ENCODE measurements at regions not wholly inside any gene's neighbourhood (a gene's known extent, or its start where the extent isn't known, plus 50 kb on each side); places are given as distances from the start of the nearest gene placed in this dataset.

DNA sequence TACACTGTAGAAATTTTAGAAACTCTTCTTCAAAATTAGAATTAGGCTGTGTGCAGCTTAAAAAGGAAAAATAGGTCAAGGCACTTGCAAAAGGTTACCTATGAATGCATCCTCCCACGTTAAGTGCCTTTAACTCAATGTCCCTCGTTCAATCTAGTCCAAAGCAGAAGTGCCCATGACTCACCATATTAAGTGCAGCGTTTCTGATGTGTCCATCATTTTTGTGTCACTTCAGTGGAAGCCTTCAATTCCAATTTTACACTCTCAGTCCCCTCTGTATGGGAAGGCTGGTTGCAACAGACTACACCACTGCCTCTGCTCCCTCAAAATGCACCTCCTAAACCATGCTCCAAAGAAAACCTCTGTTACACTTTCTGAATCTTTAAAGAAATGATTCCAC is 53.4 kb downstream of the FOXB1 start:
- FAIRE-seq (no peak), DNase-seq (ENCODE audit: insufficient read length, low spot score) (no peak)

DNA sequence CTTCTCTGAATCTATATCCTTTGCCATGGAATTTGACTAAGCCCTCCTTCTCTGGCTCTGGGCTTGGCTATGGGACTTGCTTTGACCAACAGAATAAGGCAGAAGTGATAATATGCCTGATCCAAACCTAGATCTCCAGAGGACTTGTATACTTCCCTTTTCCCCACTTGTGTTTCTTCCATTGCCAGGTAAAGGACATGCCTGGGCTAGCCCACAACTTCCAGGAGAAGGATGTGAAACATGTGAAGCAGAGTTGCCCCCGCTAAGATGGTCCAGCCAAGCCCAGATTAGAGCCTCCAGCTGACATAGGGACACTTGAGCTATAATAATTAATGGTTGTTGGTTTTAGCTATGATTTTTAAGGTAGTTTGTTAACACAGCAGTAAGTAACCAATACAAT is 55.1 kb downstream of the FOXB1 start:
- DNase-seq (ENCODE audit: insufficient read length, low spot score), result no peak
- FAIRE-seq, result no peak

DNA sequence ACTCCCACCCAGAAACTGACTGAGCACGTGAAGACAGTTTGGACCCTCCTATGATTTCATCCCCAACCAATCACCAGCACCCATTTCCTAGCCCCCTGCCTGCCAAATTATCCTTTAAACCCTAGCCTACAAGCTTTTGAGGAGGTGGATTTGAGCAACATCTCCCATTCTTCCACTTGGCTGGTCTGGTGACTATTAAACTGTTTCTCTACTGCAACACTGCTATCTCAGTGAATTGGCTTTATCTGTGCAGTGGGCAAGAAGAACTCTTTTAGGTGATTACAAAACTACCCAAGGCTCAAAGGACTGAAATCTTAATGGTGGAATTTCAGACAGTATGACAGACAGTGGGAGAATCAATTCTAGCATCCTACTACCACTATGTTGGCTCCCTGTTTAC is 57.6 kb downstream of the FOXB1 start:
- FAIRE-seq (no peak), DNase-seq (ENCODE audit: insufficient read length, low spot score) (no peak)

DNA sequence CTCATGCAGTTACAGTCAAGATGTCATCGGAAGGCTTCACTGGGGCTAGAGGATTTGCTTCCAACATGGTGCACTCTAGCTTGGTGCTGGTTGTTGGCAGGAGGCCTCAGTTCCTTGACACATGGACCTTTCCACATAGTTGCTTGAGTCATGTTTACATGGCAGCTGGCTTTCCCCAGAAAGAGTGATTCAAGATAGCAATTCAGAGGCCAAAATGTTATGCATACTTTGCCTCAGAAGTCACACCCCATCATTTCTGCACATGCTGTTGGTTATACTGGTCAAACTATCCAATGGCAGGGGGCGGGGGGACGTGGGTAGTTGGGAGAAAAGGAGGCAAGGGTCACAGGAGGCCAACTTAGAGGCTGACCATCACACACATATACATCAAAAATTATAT is 58.7 kb downstream of the FOXB1 start:
- no peak for DNase-seq (ENCODE audit: insufficient read length, low spot score)
- FAIRE-seq, result no peak

DNA sequence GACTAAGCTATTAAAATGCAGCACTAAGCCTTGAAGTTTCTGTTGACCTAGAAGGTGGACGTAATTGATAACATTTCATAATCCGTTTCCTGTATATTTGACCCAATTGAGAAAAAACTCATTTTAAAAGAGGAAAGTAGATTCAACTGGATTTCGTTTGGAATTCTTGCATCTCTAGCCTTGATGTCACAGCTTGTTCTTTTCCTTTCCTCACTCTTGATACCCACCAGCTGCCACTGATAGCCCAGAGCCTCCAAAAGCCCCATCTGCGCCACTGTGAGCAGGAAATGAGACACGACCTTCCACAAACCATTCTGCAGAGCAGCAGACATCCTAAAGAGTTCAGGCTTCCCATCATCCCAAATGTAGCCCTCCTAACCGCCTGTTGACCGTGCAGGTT is 61.8 kb downstream of the FOXB1 start:
- DNase-seq (ENCODE audit: insufficient read length, low spot score), result no peak
- FAIRE-seq, result no peak

DNA sequence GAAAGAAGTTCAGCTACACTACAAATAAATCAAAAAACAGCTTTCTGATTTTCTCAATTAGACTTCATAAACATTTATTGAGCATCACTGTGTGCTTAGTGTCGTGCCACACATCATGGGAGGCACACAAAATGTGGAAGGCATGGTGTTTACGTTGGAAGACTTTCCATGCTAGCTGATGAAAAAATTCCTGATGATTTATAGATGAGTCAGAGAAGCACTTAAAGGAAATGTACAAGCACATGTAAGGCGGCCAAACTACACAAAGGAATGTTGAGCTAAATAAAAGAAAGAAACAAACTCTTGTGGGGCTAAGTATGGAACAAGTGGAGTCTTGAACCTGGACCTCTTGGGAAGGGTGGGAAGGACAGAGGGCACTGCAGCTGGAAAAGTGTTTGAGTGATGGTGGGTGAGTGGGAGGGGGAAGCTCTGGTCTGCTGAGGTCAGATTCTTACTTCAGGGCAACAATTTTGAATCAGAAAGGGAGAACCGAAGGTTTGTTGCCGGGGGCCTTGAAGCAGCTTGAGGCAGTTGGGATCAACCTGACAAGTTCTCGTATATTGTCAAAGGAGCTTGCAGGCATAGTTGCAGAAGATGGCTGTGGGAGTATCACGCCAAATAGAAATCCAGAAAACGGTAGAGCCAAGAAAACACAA is 66.9 kb downstream of the FOXB1 start:
- no peak for FAIRE-seq
- DNase-seq (ENCODE audit: insufficient read length, low spot score), result no peak

DNA sequence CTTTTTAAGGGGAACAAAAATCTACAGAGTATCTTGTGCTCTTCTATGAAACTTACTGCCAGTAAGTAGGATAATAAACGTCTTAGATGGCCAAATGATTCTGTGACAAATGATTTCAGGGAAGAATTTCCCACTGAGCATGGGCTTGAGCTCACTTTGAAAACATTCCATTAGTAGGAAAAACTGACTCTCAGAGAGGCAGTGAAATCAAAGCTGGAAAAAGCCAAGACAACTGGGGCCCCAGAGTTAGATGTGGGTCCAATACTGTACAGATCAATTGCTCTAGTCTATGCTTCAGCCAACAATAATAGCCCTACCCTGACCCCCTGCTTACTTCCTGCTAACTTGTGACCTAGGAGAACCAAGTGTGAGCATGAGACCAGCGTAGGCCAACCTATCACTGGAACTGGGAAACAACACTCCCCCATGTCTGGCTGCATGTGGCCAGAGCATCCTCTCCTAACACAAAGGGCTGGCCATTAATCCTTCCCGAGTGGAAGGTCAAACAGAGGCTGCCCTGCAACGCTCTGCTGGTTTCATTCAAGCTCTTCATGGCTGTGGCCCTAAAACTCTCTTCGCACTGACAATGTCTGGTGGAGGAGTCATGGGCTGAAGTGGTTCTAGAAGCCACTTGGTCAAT is 68.8 kb downstream of the FOXB1 start:
- FAIRE-seq, result no peak
- no peak for DNase-seq (ENCODE audit: insufficient read length, low spot score)

DNA sequence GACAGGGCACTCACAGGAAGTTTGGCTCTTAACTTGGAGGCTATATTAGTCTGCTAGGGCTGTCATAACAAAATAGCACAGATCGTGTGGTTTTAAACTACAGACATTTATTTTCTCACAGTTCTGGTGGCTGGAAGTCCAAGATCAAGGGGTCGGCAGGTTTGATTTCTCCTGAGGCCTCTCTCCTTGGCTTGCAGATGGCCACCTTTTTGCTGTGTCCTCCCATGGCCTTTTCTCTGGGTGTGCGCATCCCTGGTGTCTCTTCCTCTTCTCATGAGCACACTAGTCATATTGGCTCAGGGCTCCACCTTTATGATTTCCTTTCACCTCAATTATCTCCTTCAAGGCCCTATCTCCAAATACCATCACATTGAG is 69.3 kb downstream of the FOXB1 start:
- FAIRE-seq (no peak), DNase-seq (ENCODE audit: insufficient read length, low spot score) (no peak)

DNA sequence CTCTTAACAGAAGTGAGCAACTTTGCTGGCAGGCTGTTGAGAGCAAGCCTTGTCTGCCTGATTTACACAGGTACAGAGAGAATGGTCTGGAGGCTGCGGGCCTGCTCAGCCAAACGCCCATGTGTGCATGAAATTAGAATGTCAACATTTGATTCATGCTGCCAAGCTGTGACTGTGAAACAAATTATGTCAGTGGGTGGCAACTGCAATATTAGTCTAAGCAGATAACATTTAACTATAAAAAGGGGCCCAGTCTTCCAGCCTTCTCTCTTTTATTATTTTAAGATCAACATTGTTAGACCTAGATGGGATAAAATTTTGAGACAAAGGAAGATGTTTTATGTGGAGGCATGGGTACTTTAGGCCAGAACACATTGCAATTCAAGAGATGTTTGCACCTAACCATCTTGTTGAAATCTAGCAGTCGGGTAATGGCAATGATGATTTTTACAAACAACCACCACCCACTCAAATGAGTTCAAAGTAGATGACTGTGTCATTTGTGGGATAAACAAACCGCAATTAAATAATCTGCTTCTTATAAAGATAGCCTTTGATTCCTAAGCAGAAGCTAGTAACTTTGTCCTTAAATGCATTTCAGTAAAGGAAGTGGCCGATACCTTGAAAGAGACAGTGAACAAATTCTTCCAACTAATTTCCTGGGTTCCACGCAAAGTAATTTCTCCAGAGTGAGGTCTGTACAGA is 70.2 kb downstream of the FOXB1 start:
- DNase-seq (ENCODE audit: insufficient read length, low spot score) (no peak), FAIRE-seq (no peak)

DNA sequence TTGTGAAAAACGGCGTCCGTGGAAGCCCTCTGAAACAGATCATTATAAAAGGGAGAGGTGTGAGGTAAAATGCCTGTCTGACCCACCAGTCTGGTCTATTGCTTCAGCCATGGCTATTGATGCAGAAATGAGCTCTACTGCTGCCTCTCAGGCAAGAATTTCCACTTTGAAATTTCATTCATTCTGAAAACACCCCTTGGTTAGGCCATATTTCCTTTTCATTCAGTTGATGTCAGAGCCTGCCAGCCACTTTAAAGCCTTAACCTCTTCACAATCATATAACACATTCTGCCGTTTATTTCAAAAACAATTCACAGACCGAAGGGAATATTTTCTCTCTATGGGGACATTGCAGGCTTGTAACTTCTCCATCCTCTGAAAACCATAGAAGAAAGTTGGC is 71.9 kb downstream of the FOXB1 start:
- no peak for DNase-seq (ENCODE audit: insufficient read length, low spot score)
- no peak for FAIRE-seq

DNA sequence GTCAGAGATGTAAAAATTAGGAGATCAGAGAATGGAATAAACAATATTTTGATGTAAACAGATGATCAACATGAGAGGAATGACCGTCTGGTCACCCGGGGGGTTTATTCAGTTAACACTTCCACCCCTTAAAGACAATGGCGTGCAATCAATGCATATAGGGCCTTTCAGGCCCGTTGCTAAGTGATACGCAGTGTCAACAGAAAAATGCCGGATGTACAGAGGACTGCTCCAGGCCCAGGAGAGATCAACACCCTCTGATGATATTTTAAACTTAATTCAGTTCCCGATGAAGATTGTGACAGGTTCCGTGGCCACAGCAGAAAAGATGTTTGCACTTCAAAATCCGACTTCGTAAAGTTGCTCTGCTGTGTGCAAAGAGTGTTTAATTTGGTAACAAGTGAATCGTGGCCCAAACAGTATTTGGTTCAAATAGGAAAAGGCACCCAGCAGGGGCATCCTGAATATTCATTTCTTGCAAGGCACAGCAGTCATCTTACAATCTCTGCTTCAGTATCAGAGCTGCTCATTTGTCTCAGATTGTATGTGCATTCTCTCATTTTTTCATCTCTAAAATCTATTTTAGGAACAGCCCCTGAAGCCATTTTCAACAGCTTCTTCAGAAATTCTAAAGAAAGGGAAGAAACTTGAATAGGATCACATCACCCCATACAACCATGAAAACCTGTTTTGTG is 72.6 kb downstream of the FOXB1 start:
- no peak for DNase-seq (ENCODE audit: insufficient read length, low spot score)
- no peak for FAIRE-seq

DNA sequence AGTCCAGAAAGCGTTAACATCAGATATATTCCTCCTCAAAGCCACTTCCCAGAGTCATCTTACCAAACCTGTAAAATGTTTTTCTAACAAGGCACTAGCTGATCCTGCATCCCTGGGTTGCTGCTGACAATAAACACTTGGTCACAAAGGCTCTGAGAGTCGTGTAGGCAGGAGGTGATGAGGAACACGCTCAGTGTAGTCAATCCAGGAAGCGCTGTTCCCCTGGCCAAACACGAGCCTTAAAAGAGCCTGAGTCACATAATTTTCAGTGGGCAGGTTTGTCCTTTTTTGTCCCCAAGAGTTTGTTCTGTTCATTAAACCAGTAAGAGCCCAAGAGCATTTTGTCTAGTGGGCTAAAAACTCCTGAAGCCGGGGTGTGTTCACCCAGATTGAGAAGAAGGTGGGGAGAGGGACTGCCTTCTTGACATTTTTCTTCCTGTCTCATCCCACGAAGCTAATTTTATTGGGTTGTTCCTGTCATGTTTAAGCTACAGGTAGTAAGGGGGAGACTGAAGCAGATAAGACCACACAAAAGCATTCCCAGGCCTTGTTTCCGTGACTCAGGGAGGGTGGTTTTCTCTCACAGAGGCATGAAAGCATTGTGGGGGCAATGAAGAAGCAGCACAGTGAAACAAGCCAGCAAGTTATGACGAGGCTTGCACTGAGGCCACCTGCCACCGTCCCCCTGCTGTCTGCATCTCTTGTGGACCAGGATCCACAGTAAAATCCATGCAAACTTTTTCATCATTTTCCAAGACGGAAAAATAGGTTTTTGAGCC is 73.7 kb downstream of the FOXB1 start:
- no peak for DNase-seq (ENCODE audit: insufficient read length, low spot score)
- FAIRE-seq, result no peak

DNA sequence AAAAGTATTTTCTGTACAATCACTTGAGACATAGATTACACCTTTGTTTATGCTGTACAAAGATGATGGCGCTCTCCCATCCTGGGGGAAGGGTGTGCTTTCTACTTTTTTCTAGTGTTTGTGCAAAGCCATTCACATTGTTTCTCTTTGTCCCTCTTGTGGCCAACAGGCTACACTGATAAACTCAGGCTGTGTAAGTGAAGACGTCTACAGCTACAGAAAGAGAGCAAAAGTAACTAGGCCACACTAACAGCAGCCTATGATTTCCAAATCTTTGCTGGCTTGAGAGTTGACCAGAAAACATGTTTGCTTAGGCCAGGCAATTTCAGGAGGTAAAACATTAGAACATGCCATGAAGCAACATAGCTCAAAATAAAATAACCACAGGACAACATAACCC is 75.1 kb downstream of the FOXB1 start:
- DNase-seq (ENCODE audit: insufficient read length, low spot score) (no peak), FAIRE-seq (no peak)

DNA sequence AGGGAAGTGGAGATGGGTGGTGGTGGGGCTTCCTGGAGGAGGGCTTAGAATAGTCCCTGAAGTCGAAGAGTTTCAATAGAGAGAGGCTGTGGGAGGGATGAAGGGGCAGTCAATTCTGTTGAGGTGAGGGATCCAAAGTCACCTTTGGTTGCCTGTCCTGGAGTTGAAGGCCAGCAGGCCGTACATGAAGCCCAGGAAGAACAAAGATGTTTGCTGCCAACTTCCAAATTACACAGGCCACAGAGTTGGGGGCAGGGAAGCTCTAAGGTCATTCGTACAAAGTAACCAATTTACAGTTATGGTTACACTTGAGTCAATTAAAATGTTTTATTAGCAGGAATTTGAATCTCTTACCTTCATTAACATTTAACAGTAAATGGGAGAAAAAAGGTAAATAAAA is 77.9 kb downstream of the FOXB1 start:
- FAIRE-seq (no peak), DNase-seq (ENCODE audit: insufficient read length, low spot score) (no peak)

DNA sequence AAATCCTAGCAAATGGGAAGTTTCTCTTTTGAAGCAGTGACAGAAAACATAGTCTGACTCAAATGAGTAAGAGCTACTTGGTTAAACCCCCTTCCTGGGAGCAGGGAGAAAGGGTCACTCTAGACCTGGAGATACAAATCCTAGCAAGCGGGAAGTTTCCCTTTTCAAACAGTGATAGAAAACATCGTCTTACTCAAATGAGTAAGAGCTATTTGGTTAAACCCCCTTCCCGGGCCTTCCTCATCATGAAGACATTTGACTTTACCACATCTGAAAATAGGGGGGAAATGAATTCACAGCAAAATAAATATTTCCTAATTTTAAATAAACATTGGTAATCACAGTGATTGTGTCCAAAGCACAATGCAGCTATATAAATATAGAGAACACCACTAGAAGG is 79.2 kb downstream of the FOXB1 start:
- DNase-seq (ENCODE audit: insufficient read length, low spot score), result no peak
- FAIRE-seq, result no peak

DNA sequence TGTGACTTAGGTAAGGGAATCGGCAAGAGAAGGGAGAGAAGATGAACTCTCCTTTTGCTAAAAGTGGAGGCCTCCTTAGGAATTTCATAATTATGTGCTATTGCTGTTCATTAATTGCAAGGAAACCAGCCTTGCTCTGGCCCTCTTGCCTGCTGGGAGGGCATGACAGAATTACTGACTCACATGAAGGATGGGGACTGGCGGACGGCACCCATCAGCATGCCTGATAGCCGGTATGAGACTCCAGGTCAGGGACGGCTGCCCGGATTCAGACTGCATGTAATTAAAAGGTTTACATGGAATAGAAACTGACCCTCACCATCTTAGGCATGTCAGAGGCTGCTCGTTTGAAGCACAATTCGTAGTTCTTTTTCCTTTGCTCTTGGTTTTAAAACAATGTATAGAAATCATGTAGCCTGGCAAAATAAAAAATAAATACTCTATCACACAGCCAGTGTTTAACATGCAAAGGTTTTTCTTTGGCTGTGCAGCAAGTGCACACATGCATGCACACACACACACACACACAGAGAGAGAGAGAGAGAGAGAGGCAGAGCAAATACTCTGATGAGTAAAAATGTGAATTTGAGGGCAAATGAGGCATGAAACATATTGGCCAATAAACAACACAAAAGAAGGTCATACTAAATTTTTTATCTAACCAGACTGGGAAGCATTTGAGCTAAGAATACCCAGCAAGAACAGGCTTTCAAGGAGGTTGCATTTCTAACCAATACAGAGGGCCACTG is 82.7 kb downstream of the FOXB1 start:
- DNase-seq (ENCODE audit: insufficient read length, low spot score) (no peak), FAIRE-seq (no peak)

DNA sequence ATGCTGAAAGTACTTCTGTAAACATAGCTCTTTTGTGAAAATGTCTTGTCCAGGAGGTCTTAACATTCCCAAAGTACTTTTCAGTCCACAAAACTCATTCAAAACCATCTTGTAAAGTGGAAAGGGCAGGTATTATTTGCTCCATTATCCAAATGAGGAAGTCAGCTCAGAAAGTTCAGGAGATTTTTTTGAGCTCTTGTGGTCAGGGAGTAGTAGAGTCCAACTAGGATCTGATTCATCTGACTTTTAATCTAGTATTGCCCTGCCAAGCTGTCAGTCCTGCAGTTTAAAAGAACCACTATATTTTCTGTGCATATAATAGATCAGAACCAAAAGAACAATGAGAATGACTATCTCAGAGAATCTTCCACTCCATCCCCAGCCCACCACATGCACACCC is 83.5 kb downstream of the FOXB1 start:
- DNase-seq (ENCODE audit: insufficient read length, low spot score), result no peak
- no peak for FAIRE-seq

DNA sequence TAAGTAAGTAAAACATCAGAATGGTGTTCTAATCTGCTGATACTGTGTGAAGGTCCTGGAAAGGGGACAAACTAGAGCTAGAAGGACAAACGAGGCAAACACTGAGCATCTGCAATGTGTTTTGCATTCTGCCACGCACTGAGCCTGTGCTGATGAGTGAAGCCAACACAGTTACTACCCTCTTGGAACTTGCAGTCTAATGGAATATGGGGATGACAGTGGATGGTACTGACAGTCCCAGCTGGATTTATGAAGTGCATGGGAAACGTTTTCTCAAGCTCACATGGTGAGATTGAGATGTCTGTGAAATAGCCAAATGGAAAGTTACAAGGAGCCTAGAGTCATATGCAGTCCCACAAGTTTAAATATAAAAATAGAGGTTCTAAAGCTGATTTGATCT is 86.6 kb downstream of the FOXB1 start:
- no peak for FAIRE-seq

DNA sequence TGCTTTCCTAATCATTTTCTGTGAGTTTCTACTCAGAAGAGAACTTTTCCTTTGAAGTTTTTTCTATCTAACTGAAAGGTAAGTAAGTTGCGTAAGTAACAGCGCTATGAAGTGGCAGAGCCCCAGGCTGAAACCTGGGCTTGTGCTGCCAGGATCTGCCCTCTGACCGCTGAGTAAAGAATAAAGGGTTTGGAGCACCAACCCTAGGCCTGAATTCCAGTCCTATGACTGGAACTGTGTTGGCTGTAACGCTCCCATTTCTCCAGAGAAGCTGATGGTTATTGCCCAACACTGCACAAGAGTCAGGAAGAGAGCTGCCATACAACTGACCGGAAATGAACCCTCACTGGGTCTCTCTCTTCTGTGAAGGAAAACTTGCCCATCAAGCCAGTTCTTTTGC is 87.0 kb downstream of the FOXB1 start:
- FAIRE-seq, result no peak
- no peak for DNase-seq (ENCODE audit: insufficient read length, low spot score)

More for the DNA sequence above, 86.6 kb downstream of the FOXB1 start:
- no peak for DNase-seq (ENCODE audit: insufficient read length, low spot score)

DNA sequence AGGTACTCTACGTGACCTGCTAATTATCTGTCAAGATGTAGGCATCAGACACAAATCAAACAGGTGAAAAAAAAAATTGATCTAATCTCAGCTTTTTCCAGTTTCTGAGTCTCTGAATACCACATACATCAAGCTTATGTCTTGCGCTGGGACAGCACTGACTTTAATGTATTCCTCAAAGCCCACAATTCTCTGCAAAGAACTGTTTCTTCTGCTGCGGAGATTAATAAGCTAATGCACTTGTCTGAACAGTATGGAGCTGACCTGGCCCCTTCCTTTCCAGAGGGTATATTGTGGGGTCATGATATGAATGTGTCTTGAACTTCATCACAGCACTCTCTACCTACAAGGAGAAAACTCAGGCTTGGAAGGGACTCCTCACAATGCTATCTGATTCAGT is 87.8 kb downstream of the FOXB1 start:
- FAIRE-seq (no peak), DNase-seq (ENCODE audit: insufficient read length, low spot score) (no peak)
